ENCODE measurements at regions not wholly inside any gene's neighbourhood (a gene's known extent, or its start where the extent isn't known, plus 50 kb on each side); places are given as distances from the start of the nearest gene placed in this dataset.
A peak's percentile ranks its signal among the peaks of the same experiment; 100 is the strongest.
"Not testable (repeated sequence)": the region's sequence is repeated elsewhere in the genome, so short reads cannot be mapped to it uniquely, and the experiment has no call there.

- Histone ChIP-seq H3K4me1 (ENCODE audit: control insufficient read depth, insufficient read depth, low read length) (peaks cover 13% of the 10 kb centered on the region), H3K27ac (ENCODE audit: low read depth, low read length) (no peak overlapping the region), H3K9ac (ENCODE audit: low read depth, low read length) (no peak overlapping the region), H3K27me3 (ENCODE audit: control insufficient read depth, insufficient read depth, low read length) (no peaks in the 10 kb centered on the region), H3K9me3 (ENCODE audit: control insufficient read depth, insufficient read depth, low read length) (no peaks in the 10 kb centered on the region), H3K4me3 (ENCODE audit: low read depth, low read length) (no peak overlapping the region), H3K36me3 (ENCODE audit: control insufficient read depth, insufficient read depth, low read length) (no peaks in the 10 kb centered on the region)
Measured at GRCh38 chr11:109958131-109958820, 134.9 kb upstream of the ZC3H12C start.

GRCh38 chr11:109958821-109959166, 134.4 kb upstream of the ZC3H12C start:
- no peaks in the 10 kb centered on the region for H3K27me3 ChIP-seq (ENCODE audit: control insufficient read depth, insufficient read depth, low read length)
- H3K4me3 ChIP-seq (ENCODE audit: low read depth, low read length) = no peak overlapping the region
- H3K36me3 ChIP-seq (ENCODE audit: control insufficient read depth, insufficient read depth, low read length) = no peaks in the 10 kb centered on the region
- peaks cover 13% of the 10 kb centered on the region for H3K4me1 ChIP-seq (ENCODE audit: control insufficient read depth, insufficient read depth, low read length)
- H3K9me3 ChIP-seq (ENCODE audit: control insufficient read depth, insufficient read depth, low read length) = no peaks in the 10 kb centered on the region
- no peak overlapping the region for H3K9ac ChIP-seq (ENCODE audit: low read depth, low read length)
- H3K27ac ChIP-seq (ENCODE audit: low read depth, low read length) = no peak overlapping the region

- Histone ChIP-seq H3K4me1 (ENCODE audit: control insufficient read depth, insufficient read depth, low read length) (peaks cover 13% of the 10 kb centered on the region), H3K9me3 (ENCODE audit: control insufficient read depth, insufficient read depth, low read length) (no peaks in the 10 kb centered on the region), H3K27ac (ENCODE audit: low read depth, low read length) (peak overlapping the region; percentile 36)
Measured at GRCh38 chr11:109960831-109961230, 132.4 kb upstream of the ZC3H12C start.

GRCh38 chr11:109961261-109961660, 131.9 kb upstream of the ZC3H12C start:
- Histone ChIP-seq H3K9me3 (ENCODE audit: control insufficient read depth, insufficient read depth, low read length) (no peaks in the 10 kb centered on the region), H3K36me3 (ENCODE audit: control insufficient read depth, insufficient read depth, low read length) (no peaks in the 10 kb centered on the region), H3K4me1 (ENCODE audit: control insufficient read depth, insufficient read depth, low read length) (peaks cover 13% of the 10 kb centered on the region), H3K27ac (ENCODE audit: low read depth, low read length) (peak overlapping the region; percentile 36), H3K4me3 (ENCODE audit: low read depth, low read length) (no peak overlapping the region), H3K27me3 (ENCODE audit: control insufficient read depth, insufficient read depth, low read length) (no peaks in the 10 kb centered on the region), H3K9ac (ENCODE audit: low read depth, low read length) (no peak overlapping the region)

More at GRCh38 chr11:109960831-109961230, 132.4 kb upstream of the ZC3H12C start:
- no peak overlapping the region for H3K4me3 ChIP-seq (ENCODE audit: low read depth, low read length)
- H3K9ac ChIP-seq (ENCODE audit: low read depth, low read length) = no peak overlapping the region
- H3K36me3 ChIP-seq (ENCODE audit: control insufficient read depth, insufficient read depth, low read length) = no peaks in the 10 kb centered on the region
- H3K27me3 ChIP-seq (ENCODE audit: control insufficient read depth, insufficient read depth, low read length) = no peaks in the 10 kb centered on the region

GRCh38 chr11:109963101-109963500, 130.1 kb upstream of the ZC3H12C start:
- H3K27ac ChIP-seq (ENCODE audit: low read depth, low read length) = no peak overlapping the region
- H3K9me3 ChIP-seq (ENCODE audit: control insufficient read depth, insufficient read depth, low read length) = no peaks in the 10 kb centered on the region

GRCh38 chr11:109964487-109964886, 128.7 kb upstream of the ZC3H12C start:
- peaks cover 7% of the 10 kb centered on the region for H3K4me1 ChIP-seq (ENCODE audit: control insufficient read depth, insufficient read depth, low read length)
- no peak overlapping the region for H3K4me3 ChIP-seq (ENCODE audit: low read depth, low read length)
- H3K9me3 ChIP-seq (ENCODE audit: control insufficient read depth, insufficient read depth, low read length) = no peaks in the 10 kb centered on the region
- no peak overlapping the region for H3K9ac ChIP-seq (ENCODE audit: low read depth, low read length)
- no peak overlapping the region for H3K27ac ChIP-seq (ENCODE audit: low read depth, low read length)
- no peaks in the 10 kb centered on the region for H3K27me3 ChIP-seq (ENCODE audit: control insufficient read depth, insufficient read depth, low read length)
- H3K36me3 ChIP-seq (ENCODE audit: control insufficient read depth, insufficient read depth, low read length) = no peaks in the 10 kb centered on the region

More at GRCh38 chr11:109963101-109963500, 130.1 kb upstream of the ZC3H12C start:
- Histone ChIP-seq H3K4me1 (ENCODE audit: control insufficient read depth, insufficient read depth, low read length) (peaks cover 13% of the 10 kb centered on the region), H3K36me3 (ENCODE audit: control insufficient read depth, insufficient read depth, low read length) (no peaks in the 10 kb centered on the region), H3K4me3 (ENCODE audit: low read depth, low read length) (no peak overlapping the region), H3K27me3 (ENCODE audit: control insufficient read depth, insufficient read depth, low read length) (no peaks in the 10 kb centered on the region), H3K9ac (ENCODE audit: low read depth, low read length) (no peak overlapping the region)

GRCh38 chr11:109965445-109965844, 127.7 kb upstream of the ZC3H12C start:
- not testable (repeated sequence) for H3K4me1 ChIP-seq (ENCODE audit: control insufficient read depth, insufficient read depth, low read length); H3K27ac ChIP-seq (ENCODE audit: low read depth, low read length); H3K9ac ChIP-seq (ENCODE audit: low read depth, low read length); H3K27me3 ChIP-seq (ENCODE audit: control insufficient read depth, insufficient read depth, low read length); H3K4me3 ChIP-seq (ENCODE audit: low read depth, low read length); H3K9me3 ChIP-seq (ENCODE audit: control insufficient read depth, insufficient read depth, low read length); H3K36me3 ChIP-seq (ENCODE audit: control insufficient read depth, insufficient read depth, low read length)

- H3K9me3 ChIP-seq (ENCODE audit: control insufficient read depth, insufficient read depth, low read length); H3K4me1 ChIP-seq (ENCODE audit: control insufficient read depth, insufficient read depth, low read length); H3K4me3 ChIP-seq (ENCODE audit: low read depth, low read length); H3K9ac ChIP-seq (ENCODE audit: low read depth, low read length); H3K27ac ChIP-seq (ENCODE audit: low read depth, low read length); H3K27me3 ChIP-seq (ENCODE audit: control insufficient read depth, insufficient read depth, low read length); H3K36me3 ChIP-seq (ENCODE audit: control insufficient read depth, insufficient read depth, low read length): not testable (repeated sequence)
Measured at GRCh38 chr11:109965926-109966325, 127.3 kb upstream of the ZC3H12C start.

- H3K9ac ChIP-seq (ENCODE audit: low read depth, low read length); H3K27ac ChIP-seq (ENCODE audit: low read depth, low read length); H3K36me3 ChIP-seq (ENCODE audit: control insufficient read depth, insufficient read depth, low read length): not testable (repeated sequence)
Measured at GRCh38 chr11:109967136-109967535, 126.1 kb upstream of the ZC3H12C start.

GRCh38 chr11:109968299-109968698, 124.9 kb upstream of the ZC3H12C start:
- Histone ChIP-seq H3K9ac (ENCODE audit: low read depth, low read length) (no peak overlapping the region), H3K27ac (ENCODE audit: low read depth, low read length) (no peak overlapping the region), H3K9me3 (ENCODE audit: control insufficient read depth, insufficient read depth, low read length) (no peaks in the 10 kb centered on the region), H3K27me3 (ENCODE audit: control insufficient read depth, insufficient read depth, low read length) (no peaks in the 10 kb centered on the region), H3K36me3 (ENCODE audit: control insufficient read depth, insufficient read depth, low read length) (no peaks in the 10 kb centered on the region), H3K4me1 (ENCODE audit: control insufficient read depth, insufficient read depth, low read length) (0 out of 2 replicates have a peak, but pooled peaks cover 7% of the 10 kb centered on the region), H3K4me3 (ENCODE audit: low read depth, low read length) (no peak overlapping the region)

More at GRCh38 chr11:109967136-109967535, 126.1 kb upstream of the ZC3H12C start:
- not testable (repeated sequence) for H3K27me3 ChIP-seq (ENCODE audit: control insufficient read depth, insufficient read depth, low read length); H3K9me3 ChIP-seq (ENCODE audit: control insufficient read depth, insufficient read depth, low read length); H3K4me3 ChIP-seq (ENCODE audit: low read depth, low read length); H3K4me1 ChIP-seq (ENCODE audit: control insufficient read depth, insufficient read depth, low read length)

GRCh38 chr11:109968781-109969180, 124.4 kb upstream of the ZC3H12C start:
- 0 out of 2 replicates have a peak, but pooled peaks cover 7% of the 10 kb centered on the region for H3K4me1 ChIP-seq (ENCODE audit: control insufficient read depth, insufficient read depth, low read length)
- no peaks in the 10 kb centered on the region for H3K9me3 ChIP-seq (ENCODE audit: control insufficient read depth, insufficient read depth, low read length)
- H3K4me3 ChIP-seq (ENCODE audit: low read depth, low read length) = no peak overlapping the region

More at GRCh38 chr11:109968781-109969180, 124.4 kb upstream of the ZC3H12C start:
- no peak overlapping the region for H3K9ac ChIP-seq (ENCODE audit: low read depth, low read length)
- H3K27me3 ChIP-seq (ENCODE audit: control insufficient read depth, insufficient read depth, low read length) = no peaks in the 10 kb centered on the region
- H3K27ac ChIP-seq (ENCODE audit: low read depth, low read length) = no peak overlapping the region
- H3K36me3 ChIP-seq (ENCODE audit: control insufficient read depth, insufficient read depth, low read length) = no peaks in the 10 kb centered on the region

Measured in HUES48 (cell line).